ENCODE measurements at regions not wholly inside any gene's neighbourhood (a gene's known extent, or its start where the extent isn't known, plus 50 kb on each side); places are given as distances from the start of the nearest gene placed in this dataset.
A peak's percentile ranks its signal among the peaks of the same experiment; 100 is the strongest.

DNA sequence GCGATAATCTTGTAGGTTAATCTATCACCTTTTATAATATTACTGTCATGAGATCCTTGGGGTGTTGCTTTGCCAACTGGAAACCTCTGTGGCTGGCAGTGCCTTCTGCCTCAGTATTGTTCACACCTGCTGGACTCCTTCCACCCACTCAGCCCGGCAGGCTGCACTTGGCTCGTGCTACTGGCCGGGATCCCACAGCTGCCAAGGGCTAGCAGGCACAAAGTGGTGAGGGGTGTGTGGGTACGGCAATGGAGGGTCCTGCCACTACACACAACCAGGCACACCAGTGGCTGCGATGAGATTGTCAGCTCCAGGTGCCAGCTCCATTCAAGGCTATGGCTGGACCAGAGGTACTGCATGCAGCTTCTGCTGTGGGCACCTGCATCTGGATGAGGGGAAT is 191.2 kb upstream of the LYPLAL1 start:
- H3K27me3 ChIP-seq (ENCODE audit: control insufficient read depth in 1 of 2, insufficient read depth in 1 of 2, low read length in 2 of 2), result no peaks in the 10 kb centered on the region
- WGBS, result 91% methylated on average over 5 of the region's 6 CpGs
- H2BK12ac ChIP-seq (ENCODE audit: low read length in 2 of 2), result no peak overlapping the region
- H3K23ac ChIP-seq (ENCODE audit: low read length in 2 of 2), result no peak overlapping the region
- no peak overlapping the region for H3K4me3 ChIP-seq (ENCODE audit: insufficient read depth in 1 of 2, low read depth in 1 of 2, low read length in 2 of 2)
- H3K36me3 ChIP-seq (ENCODE audit: control insufficient read depth in 1 of 2, insufficient read depth in 2 of 2, low read depth in 1 of 2, low read length in 2 of 2), result no peaks in the 10 kb centered on the region
- DNase-seq, result no peak
- no peak overlapping the region for H2BK120ac ChIP-seq (ENCODE audit: low read depth, low read length)
- H2AK5ac ChIP-seq (ENCODE audit: low read length, severe bottlenecking), result no peak overlapping the region
- no peak overlapping the region for H2BK15ac ChIP-seq (ENCODE audit: low read depth, poor library complexity, severe bottlenecking)
- H4K91ac ChIP-seq (ENCODE audit: low read length), result no peak overlapping the region
- H3K4me1 ChIP-seq (ENCODE audit: control insufficient read depth, insufficient read depth, low read depth, low read length), result no peaks in the 10 kb centered on the region
- H3K4me2 ChIP-seq (ENCODE audit: low read length, poor library complexity, severe bottlenecking), result no peak overlapping the region
- peak overlapping the region in 1 of 2 experiments; percentile 18 for H3K14ac ChIP-seq (ENCODE audit: low read length in 2 of 2)
- no peaks in the 10 kb centered on the region for H3K9me3 ChIP-seq (ENCODE audit: control insufficient read depth, low read length)
- H2BK5ac ChIP-seq (ENCODE audit: low read depth, low read length, poor library complexity, severe bottlenecking), result no peak overlapping the region
- H3K4ac ChIP-seq (ENCODE audit: low read depth in 1 of 2, low read length in 2 of 2), result no peak overlapping the region
- no peaks in the 10 kb centered on the region for H3K79me1 ChIP-seq (replicated peaks; ENCODE audit: low read length, poor library complexity, severe bottlenecking)
- no peak overlapping the region for H3K18ac ChIP-seq (ENCODE audit: low read depth in 1 of 2, low read length in 2 of 2)
- no peak overlapping the region for H4K8ac ChIP-seq (ENCODE audit: low read length)
- no peak overlapping the region for H3K9ac ChIP-seq (ENCODE audit: low read length)
- H3K27ac ChIP-seq (ENCODE audit: low read length, poor library complexity, severe bottlenecking), result no peak overlapping the region
- H2AFZ ChIP-seq (ENCODE audit: low read depth, low read length), result no peak overlapping the region

DNA sequence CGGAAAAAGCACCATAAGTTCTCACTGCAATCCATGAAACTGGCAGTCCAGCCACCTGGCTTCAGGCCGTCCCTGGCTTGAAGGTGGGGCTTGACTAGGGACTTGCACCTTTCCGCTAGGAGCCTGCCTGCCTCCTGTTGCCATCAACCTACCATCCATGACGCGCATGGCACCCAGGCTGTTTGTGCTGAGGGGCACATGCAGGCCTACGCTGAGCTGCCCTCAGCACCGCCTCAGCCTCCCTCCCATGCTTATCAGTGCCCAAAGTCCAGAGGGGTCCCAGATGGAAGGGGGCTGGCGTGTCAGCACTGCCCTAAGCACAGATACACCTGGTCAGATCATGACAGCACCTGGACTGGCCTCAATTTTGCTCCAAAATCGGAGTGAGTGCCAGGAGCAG is 190.2 kb upstream of the LYPLAL1 start:
- no peak overlapping the region for H3K23ac ChIP-seq (ENCODE audit: low read length in 2 of 2)
- no peak overlapping the region for H2BK12ac ChIP-seq (ENCODE audit: low read length in 2 of 2)
- H3K27me3 ChIP-seq (ENCODE audit: control insufficient read depth in 1 of 2, insufficient read depth in 1 of 2, low read length in 2 of 2), result no peaks in the 10 kb centered on the region
- no peak overlapping the region for H2BK15ac ChIP-seq (ENCODE audit: low read depth, poor library complexity, severe bottlenecking)
- H3K79me1 ChIP-seq (replicated peaks; ENCODE audit: low read length, poor library complexity, severe bottlenecking), result no peaks in the 10 kb centered on the region
- no peak overlapping the region for H2BK5ac ChIP-seq (ENCODE audit: low read depth, low read length, poor library complexity, severe bottlenecking)
- no peaks in the 10 kb centered on the region for H3K4me1 ChIP-seq (ENCODE audit: control insufficient read depth, insufficient read depth, low read depth, low read length)
- peak overlapping the region; percentile 19 for H4K8ac ChIP-seq (ENCODE audit: low read length)
- H3K4me2 ChIP-seq (ENCODE audit: low read length, poor library complexity, severe bottlenecking), result no peak overlapping the region
- H3K36me3 ChIP-seq (ENCODE audit: control insufficient read depth in 1 of 2, insufficient read depth in 2 of 2, low read depth in 1 of 2, low read length in 2 of 2), result no peaks in the 10 kb centered on the region
- no peak overlapping the region for H3K27ac ChIP-seq (ENCODE audit: low read length, poor library complexity, severe bottlenecking)
- H3K9me3 ChIP-seq (ENCODE audit: control insufficient read depth, low read length), result peaks cover 2% of the 10 kb centered on the region
- no peak overlapping the region for H3K4ac ChIP-seq (ENCODE audit: low read depth in 1 of 2, low read length in 2 of 2)
- WGBS, result 92% methylated on average over 9 of the region's 9 CpGs
- H4K91ac ChIP-seq (ENCODE audit: low read length), result no peak overlapping the region
- no peak overlapping the region for H2BK120ac ChIP-seq (ENCODE audit: low read depth, low read length)
- H3K4me3 ChIP-seq (ENCODE audit: insufficient read depth in 1 of 2, low read depth in 1 of 2, low read length in 2 of 2), result no peak overlapping the region
- no peak overlapping the region for H3K14ac ChIP-seq (ENCODE audit: low read length in 2 of 2)
- no peak for DNase-seq
- no peak overlapping the region for H3K18ac ChIP-seq (ENCODE audit: low read depth in 1 of 2, low read length in 2 of 2)
- H2AK5ac ChIP-seq (ENCODE audit: low read length, severe bottlenecking), result no peak overlapping the region
- no peak overlapping the region for H3K9ac ChIP-seq (ENCODE audit: low read length)
- H2AFZ ChIP-seq (ENCODE audit: low read depth, low read length), result no peak overlapping the region

DNA sequence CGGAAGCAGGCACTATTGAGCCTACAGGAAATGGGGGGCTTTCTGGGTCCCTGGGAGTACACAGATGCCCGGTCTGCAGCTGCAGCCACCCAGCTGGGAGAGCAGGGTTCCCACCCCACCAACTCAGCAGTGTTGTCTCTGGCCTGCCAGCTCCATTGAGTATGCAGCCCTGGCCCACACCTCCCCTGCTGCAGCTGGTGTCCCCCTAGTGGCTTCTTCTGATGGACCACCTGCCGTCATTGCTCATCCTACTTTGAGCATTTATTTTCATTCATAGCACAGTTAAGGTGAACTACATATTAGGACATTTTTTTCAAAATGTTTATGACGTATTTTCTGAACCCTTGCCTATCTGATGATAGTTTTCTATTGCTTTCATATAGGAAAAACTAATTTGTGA is 189.8 kb upstream of the LYPLAL1 start:
- Histone ChIP-seq H3K4me1 (ENCODE audit: control insufficient read depth, insufficient read depth, low read depth, low read length) (no peaks in the 10 kb centered on the region), H3K4ac (ENCODE audit: low read depth in 1 of 2, low read length in 2 of 2) (no peak overlapping the region), H3K9ac (ENCODE audit: low read length) (no peak overlapping the region), H3K4me3 (ENCODE audit: insufficient read depth in 1 of 2, low read depth in 1 of 2, low read length in 2 of 2) (no peak overlapping the region), H3K36me3 (ENCODE audit: control insufficient read depth in 1 of 2, insufficient read depth in 2 of 2, low read depth in 1 of 2, low read length in 2 of 2) (no peaks in the 10 kb centered on the region), H3K9me3 (ENCODE audit: control insufficient read depth, low read length) (peaks cover 3% of the 10 kb centered on the region), H3K79me1 (replicated peaks; ENCODE audit: low read length, poor library complexity, severe bottlenecking) (no peaks in the 10 kb centered on the region), H3K4me2 (ENCODE audit: low read length, poor library complexity, severe bottlenecking) (no peak overlapping the region), H2AFZ (ENCODE audit: low read depth, low read length) (no peak overlapping the region), H4K8ac (ENCODE audit: low read length) (no peak overlapping the region), H2AK5ac (ENCODE audit: low read length, severe bottlenecking) (no peak overlapping the region), H2BK12ac (ENCODE audit: low read length in 2 of 2) (no peak overlapping the region), H2BK5ac (ENCODE audit: low read depth, low read length, poor library complexity, severe bottlenecking) (no peak overlapping the region), H4K91ac (ENCODE audit: low read length) (no peak overlapping the region), H3K18ac (ENCODE audit: low read depth in 1 of 2, low read length in 2 of 2) (no peak overlapping the region), H3K14ac (ENCODE audit: low read length in 2 of 2) (no peak overlapping the region), H2BK15ac (ENCODE audit: low read depth, poor library complexity, severe bottlenecking) (no peak overlapping the region), H3K27me3 (ENCODE audit: control insufficient read depth in 1 of 2, insufficient read depth in 1 of 2, low read length in 2 of 2) (no peaks in the 10 kb centered on the region), H3K27ac (ENCODE audit: low read length, poor library complexity, severe bottlenecking) (no peak overlapping the region), H3K23ac (ENCODE audit: low read length in 2 of 2) (no peak overlapping the region), H2BK120ac (ENCODE audit: low read depth, low read length) (no peak overlapping the region)
- WGBS, result 80% methylated on average over 2 of the region's 4 CpGs
- peak; percentile 4 for DNase-seq

DNA sequence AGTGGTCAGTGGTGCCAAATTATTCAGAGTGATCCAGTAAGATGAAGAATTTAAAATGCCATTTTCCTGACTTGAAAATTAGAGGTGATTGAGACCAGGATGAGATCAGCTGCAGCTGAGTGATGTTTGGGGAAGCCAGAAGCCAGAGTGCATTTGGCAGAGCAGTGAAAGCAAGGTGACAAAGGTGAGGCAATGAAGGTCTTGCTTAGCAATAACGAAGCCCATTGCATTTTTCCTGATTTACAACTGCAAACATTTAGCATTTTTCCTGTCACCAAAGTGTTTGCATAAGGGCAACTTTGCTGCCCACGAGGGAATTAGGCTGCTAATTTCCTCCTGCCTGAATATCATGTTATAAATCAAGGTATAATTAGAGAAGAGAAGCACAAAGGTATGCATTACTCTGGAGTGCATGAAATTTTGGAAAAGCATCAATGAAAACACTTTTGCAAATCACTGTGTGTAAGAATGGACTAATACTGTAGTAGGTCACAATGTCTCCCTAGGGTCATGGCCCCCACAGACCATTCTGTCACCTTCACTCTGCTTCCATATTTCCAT is 188.2 kb upstream of the LYPLAL1 start:
- Histone ChIP-seq H2BK5ac (ENCODE audit: low read depth, low read length, poor library complexity, severe bottlenecking) (no peak overlapping the region), H3K36me3 (ENCODE audit: control insufficient read depth in 1 of 2, insufficient read depth in 2 of 2, low read depth in 1 of 2, low read length in 2 of 2) (peaks cover 0 to 3% of the 10 kb centered on the region in 2 experiments), H2AFZ (ENCODE audit: low read depth, low read length) (no peak overlapping the region), H2BK120ac (ENCODE audit: low read depth, low read length) (no peak overlapping the region), H3K79me1 (replicated peaks; ENCODE audit: low read length, poor library complexity, severe bottlenecking) (no peaks in the 10 kb centered on the region), H3K27ac (ENCODE audit: low read length, poor library complexity, severe bottlenecking) (no peak overlapping the region), H2BK12ac (ENCODE audit: low read length in 2 of 2) (no peak overlapping the region), H3K4ac (ENCODE audit: low read depth in 1 of 2, low read length in 2 of 2) (no peak overlapping the region), H3K4me3 (ENCODE audit: insufficient read depth in 1 of 2, low read depth in 1 of 2, low read length in 2 of 2) (no peak overlapping the region), H3K27me3 (ENCODE audit: control insufficient read depth in 1 of 2, insufficient read depth in 1 of 2, low read length in 2 of 2) (no peaks in the 10 kb centered on the region), H3K4me1 (ENCODE audit: control insufficient read depth, insufficient read depth, low read depth, low read length) (no peaks in the 10 kb centered on the region), H2BK15ac (ENCODE audit: low read depth, poor library complexity, severe bottlenecking) (no peak overlapping the region), H3K4me2 (ENCODE audit: low read length, poor library complexity, severe bottlenecking) (no peak overlapping the region), H3K18ac (ENCODE audit: low read depth in 1 of 2, low read length in 2 of 2) (no peak overlapping the region), H3K9me3 (ENCODE audit: control insufficient read depth, low read length) (peaks cover 3% of the 10 kb centered on the region), H3K23ac (ENCODE audit: low read length in 2 of 2) (no peak overlapping the region), H3K9ac (ENCODE audit: low read length) (no peak overlapping the region), H4K91ac (ENCODE audit: low read length) (no peak overlapping the region), H4K8ac (ENCODE audit: low read length) (no peak overlapping the region), H2AK5ac (ENCODE audit: low read length, severe bottlenecking) (no peak overlapping the region), H3K14ac (ENCODE audit: low read length in 2 of 2) (no peak overlapping the region)
- WGBS, result 75% methylated on average over 2 of the region's 2 CpGs
- no peak for DNase-seq

Measured in mesenchymal stem cell (in vitro differentiated cells and primary cell).